Limb (tissue), 2 donors: ENCODE measurements at regions not wholly inside any gene's neighbourhood (a gene's known extent, or its start where the extent isn't known, plus 50 kb on each side); places are given as distances from the start of the nearest gene placed in this dataset.
"Not testable (repeated sequence)": the region's sequence is repeated elsewhere in the genome, so short reads cannot be mapped to it uniquely, and the experiment has no call there.

Source experiments
- DNase-seq, 2 donors: peaks; one replicate each; pipeline ENCODE4 v3.0.0-alpha.2; 2016; ENCODE audit errors: extremely low spot score in 2 of 2

- DNase-seq: no peak
Observed at GRCh38 chr4:58064653-58065052, 954.5 kb upstream of the IGFBP7 start.

- DNase-seq: no peak
Observed at GRCh38 chr4:58063404-58064160, 953.4 kb upstream of the IGFBP7 start.

- DNase-seq: no peak
Observed at GRCh38 chr4:58061967-58062366, 951.8 kb upstream of the IGFBP7 start.

- DNase-seq: no peak
Observed at GRCh38 chr4:58050439-58050838, 940.3 kb upstream of the IGFBP7 start.

- no peak for DNase-seq
Observed at GRCh38 chr4:58048491-58048890, 938.3 kb upstream of the IGFBP7 start.

- DNase-seq: no peak
Observed at GRCh38 chr4:58042176-58042575, 932.0 kb upstream of the IGFBP7 start.

GRCh38 chr4:57993944-57994343 is 883.8 kb upstream of the IGFBP7 start:
- DNase-seq: no peak

- DNase-seq: no peak
Observed at GRCh38 chr4:57989430-57989829, 879.2 kb upstream of the IGFBP7 start.

- DNase-seq: no peak
Observed at GRCh38 chr4:57985161-57985560, 875.0 kb upstream of the IGFBP7 start.

- no peak for DNase-seq
Observed at GRCh38 chr4:57981123-57981522, 870.9 kb upstream of the IGFBP7 start.

GRCh38 chr4:57974821-57975220 is 864.6 kb upstream of the IGFBP7 start:
- DNase-seq: no peak

- DNase-seq: no peak
Observed at GRCh38 chr4:57973819-57974218, 863.6 kb upstream of the IGFBP7 start.

GRCh38 chr4:57971261-57971660 is 861.1 kb upstream of the IGFBP7 start:
- no peak for DNase-seq

GRCh38 chr4:57966987-57967760 is 857.0 kb upstream of the IGFBP7 start:
- no peak for DNase-seq

- not testable (repeated sequence) for DNase-seq
Observed at GRCh38 chr4:57965431-57965830, 855.2 kb upstream of the IGFBP7 start.

- no peak for DNase-seq
Observed at GRCh38 chr4:57945298-57945697, 835.1 kb upstream of the IGFBP7 start.

- peak in 1 of 2 donors; percentile 42 for DNase-seq
Observed at GRCh38 chr4:57943682-57944081, 833.5 kb upstream of the IGFBP7 start.

GRCh38 chr4:57937326-57937725 is 827.1 kb upstream of the IGFBP7 start:
- DNase-seq: not testable (repeated sequence)

- no peak for DNase-seq
Observed at GRCh38 chr4:57926311-57926710, 816.1 kb upstream of the IGFBP7 start.

- DNase-seq: no peak
Observed at GRCh38 chr4:57924951-57925350, 814.8 kb upstream of the IGFBP7 start.

- DNase-seq: no peak
Observed at GRCh38 chr4:57916479-57916878, 806.3 kb upstream of the IGFBP7 start.

GRCh38 chr4:57911203-57911602 is 801.0 kb upstream of the IGFBP7 start:
- no peak for DNase-seq

GRCh38 chr4:57910151-57910550 is 800.0 kb upstream of the IGFBP7 start:
- no peak for DNase-seq
